ENCODE measurements at regions not wholly inside any gene's neighbourhood (a gene's known extent, or its start where the extent isn't known, plus 50 kb on each side); places are given as distances from the start of the nearest gene placed in this dataset.

DNA sequence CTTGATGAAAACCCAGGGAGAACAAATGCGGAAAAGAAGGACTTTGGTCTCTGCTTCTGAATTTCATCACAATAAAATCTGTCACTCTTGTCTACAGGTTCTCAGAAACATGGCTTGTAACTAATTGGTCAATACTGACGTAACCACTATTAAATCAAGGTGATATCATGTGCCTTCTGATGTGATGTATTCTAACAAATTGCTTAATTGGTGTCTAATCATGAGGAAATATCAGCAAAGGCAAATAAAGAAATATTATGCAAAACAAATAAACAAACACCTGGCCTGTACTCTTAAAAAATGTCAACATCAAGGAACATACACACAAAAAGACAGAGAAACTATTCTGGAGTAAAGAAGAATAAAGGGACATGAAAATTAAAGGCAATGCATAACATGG is 1165.0 kb downstream of the NXPH1 start:
- Histone ChIP-seq H4K8ac (replicated peaks; ENCODE audit: insufficient read length, low read depth, low read length) (no peak overlapping the region), H2AK5ac (ENCODE audit: insufficient read length, low read length) (no peak overlapping the region), H4K5ac (ENCODE audit: insufficient read length, low read depth, low read length) (no peak overlapping the region), H3K9ac (ENCODE audit: extremely low read depth, insufficient read length, low read length) (no peak overlapping the region), H2BK5ac (ENCODE audit: insufficient read length, low read length) (no peak overlapping the region), H3K23me2 (ENCODE audit: insufficient read length, low read depth, low read length, poor library complexity, severe bottlenecking) (no peaks in the 10 kb centered on the region), H3K79me2 (ENCODE audit: insufficient read depth, low read length) (no peaks in the 10 kb centered on the region), H2BK15ac (ENCODE audit: low read depth, low read length) (no peak overlapping the region), H2BK20ac (ENCODE audit: low read depth, low read length, poor library complexity, severe bottlenecking) (no peak overlapping the region), H4K91ac (ENCODE audit: insufficient read length, low read depth, low read length) (no peak overlapping the region), H4K20me1 (ENCODE audit: control insufficient read depth, insufficient read depth, insufficient read length) (no peaks in the 10 kb centered on the region), H3K14ac (ENCODE audit: insufficient read depth, low read length) (no peak overlapping the region), H3K27ac (ENCODE audit: insufficient read length, low read depth, low read length) (no peak overlapping the region), H2BK12ac (ENCODE audit: insufficient read length, low read depth, low read length) (no peak overlapping the region), H3T11ph (ENCODE audit: low read length) (no peak overlapping the region), H3K4me2 (ENCODE audit: insufficient read depth, insufficient read length, low read length) (no peak overlapping the region), H3K79me1 (ENCODE audit: insufficient read depth, low read depth, low read length, poor library complexity, severe bottlenecking) (no peaks in the 10 kb centered on the region), H3K9me3 (ENCODE audit: control insufficient read depth, low read depth, low read length) (no peaks in the 10 kb centered on the region), H3K4ac (ENCODE audit: low read depth, low read length) (no peak overlapping the region), H2BK120ac (ENCODE audit: low read depth, low read length, poor library complexity, severe bottlenecking) (no peak overlapping the region), H3K27me3 (ENCODE audit: insufficient read depth, low read length) (no peaks in the 10 kb centered on the region), H3K18ac (ENCODE audit: insufficient read length, low read depth, low read length) (no peak overlapping the region), H2AFZ (ENCODE audit: low read length) (no peak overlapping the region), H3K23ac (ENCODE audit: insufficient read length, low read depth, low read length) (no peak overlapping the region), H3K4me1 (ENCODE audit: insufficient read depth, low read length) (no peaks in the 10 kb centered on the region), H3K56ac (ENCODE audit: insufficient read length, low read depth, low read length) (no peak overlapping the region)
- no peak for DNase-seq
- H3K4me3 Mint-ChIP-seq, result no peak overlapping the region
- no peak overlapping the region for H3K27ac Mint-ChIP-seq
- peaks cover 0 to 2% of the 10 kb centered on the region in 2 experiments; a peak in 1 of 5 replicates for H3K9me3 Mint-ChIP-seq
- TF ChIP-seq, protein P1, sequence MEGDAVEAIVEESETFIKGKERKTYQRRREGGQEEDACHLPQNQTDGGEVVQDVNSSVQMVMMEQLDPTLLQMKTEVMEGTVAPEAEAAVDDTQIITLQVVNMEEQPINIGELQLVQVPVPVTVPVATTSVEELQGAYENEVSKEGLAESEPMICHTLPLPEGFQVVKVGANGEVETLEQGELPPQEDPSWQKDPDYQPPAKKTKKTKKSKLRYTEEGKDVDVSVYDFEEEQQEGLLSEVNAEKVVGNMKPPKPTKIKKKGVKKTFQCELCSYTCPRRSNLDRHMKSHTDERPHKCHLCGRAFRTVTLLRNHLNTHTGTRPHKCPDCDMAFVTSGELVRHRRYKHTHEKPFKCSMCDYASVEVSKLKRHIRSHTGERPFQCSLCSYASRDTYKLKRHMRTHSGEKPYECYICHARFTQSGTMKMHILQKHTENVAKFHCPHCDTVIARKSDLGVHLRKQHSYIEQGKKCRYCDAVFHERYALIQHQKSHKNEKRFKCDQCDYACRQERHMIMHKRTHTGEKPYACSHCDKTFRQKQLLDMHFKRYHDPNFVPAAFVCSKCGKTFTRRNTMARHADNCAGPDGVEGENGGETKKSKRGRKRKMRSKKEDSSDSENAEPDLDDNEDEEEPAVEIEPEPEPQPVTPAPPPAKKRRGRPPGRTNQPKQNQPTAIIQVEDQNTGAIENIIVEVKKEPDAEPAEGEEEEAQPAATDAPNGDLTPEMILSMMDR (conservative IDR thresholded peaks at IDR 0.05), result no peak
- no peaks in the 10 kb centered on the region for H3K36me3 Mint-ChIP-seq (ENCODE audit: insufficient read depth in 1 of 3, low read depth in 3 of 3)
- WGBS (ENCODE audit: extremely low coverage, insufficient read length, low lambda C conversion rate), result no CpG with 5 or more reads among the region's 2 CpGs
- no peaks in the 10 kb centered on the region for H3K27me3 Mint-ChIP-seq (ENCODE audit: low read depth)
- no peaks in the 10 kb centered on the region for H3K4me1 Mint-ChIP-seq

Data from H9 (cell line).